ENCODE measurements at regions not wholly inside any gene's neighbourhood (a gene's known extent, or its start where the extent isn't known, plus 50 kb on each side); places are given as distances from the start of the nearest gene placed in this dataset.
"Not testable (repeated sequence)": the region's sequence is repeated elsewhere in the genome, so short reads cannot be mapped to it uniquely, and the experiment has no call there.

DNA sequence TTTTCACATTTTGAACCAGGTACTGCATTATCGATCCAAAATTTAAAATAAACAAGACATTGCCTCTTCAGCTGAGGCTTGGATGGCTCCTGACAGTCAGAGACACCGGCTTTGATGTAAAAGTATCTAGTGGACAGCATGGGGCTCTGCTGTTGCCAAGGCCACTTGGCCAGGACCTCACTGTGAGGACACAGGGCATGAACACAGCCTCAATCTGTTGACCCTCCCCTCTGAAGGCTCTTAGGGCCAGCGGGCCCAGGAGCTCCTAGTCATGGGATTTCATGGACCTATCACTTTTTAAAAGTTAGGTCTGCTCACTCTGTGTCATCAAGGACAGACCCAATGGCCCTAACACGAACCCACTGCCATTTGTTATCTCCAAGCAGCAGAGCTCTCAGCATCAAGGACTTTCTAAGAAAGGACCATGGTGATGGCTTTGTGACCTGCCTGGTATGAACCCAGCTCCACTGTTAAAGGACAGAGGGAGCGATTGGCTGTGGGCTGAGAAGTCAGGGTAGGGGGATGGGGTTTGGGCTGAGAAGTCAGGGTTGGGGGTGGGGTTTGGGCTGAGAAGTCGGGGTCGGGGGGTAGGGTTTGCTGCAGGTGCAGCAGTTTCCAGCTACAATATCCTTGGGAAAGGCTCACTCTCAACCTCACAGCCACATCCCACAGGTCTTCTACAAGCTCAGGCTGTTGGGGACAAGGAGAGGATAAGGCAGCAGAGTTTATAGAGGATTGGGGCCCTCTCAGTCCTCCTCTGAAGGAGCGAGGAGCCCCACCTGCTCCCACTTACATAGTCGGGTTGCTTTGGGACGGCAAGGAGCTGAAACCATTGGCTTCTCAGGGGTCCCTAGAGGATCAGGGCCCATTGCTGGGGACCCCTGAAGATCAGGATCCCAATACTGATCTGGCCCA is 146.8 kb downstream of the BARX1 start:
- no peak overlapping the region for H3K4me3 ChIP-seq
- H3K27me3 ChIP-seq (ENCODE audit: low read depth), result peaks cover 3% of the 10 kb centered on the region; the same call in 1 of the 2 replicates
- DNase-seq (ENCODE audit: low spot score in 2 of 2), result no peak
- no peaks in the 10 kb centered on the region for H3K36me3 ChIP-seq (replicated peaks)
- in situ Hi-C loops (cut with MboI; ENCODE audit: low sequenced_read_pairs), result no loop called here
- H3K9me3 ChIP-seq, result no peaks in the 10 kb centered on the region
- H3K4me1 ChIP-seq, result no peaks in the 10 kb centered on the region

- in situ Hi-C loops (cut with MboI; ENCODE audit: low sequenced_read_pairs), result no loop called here
- peaks cover 3% of the 10 kb centered on the region; the same call in 1 of the 2 replicates for H3K27me3 ChIP-seq (ENCODE audit: low read depth)
- no peaks in the 10 kb centered on the region for H3K36me3 ChIP-seq (replicated peaks)
- no peak for DNase-seq (ENCODE audit: low spot score in 2 of 2)
- no peaks in the 10 kb centered on the region for H3K9me3 ChIP-seq
- H3K4me3 ChIP-seq, result no peak overlapping the region
- no peaks in the 10 kb centered on the region for H3K4me1 ChIP-seq
Measured at GRCh38 chr9:93807166-93808074, 147.7 kb downstream of the BARX1 start.

DNA sequence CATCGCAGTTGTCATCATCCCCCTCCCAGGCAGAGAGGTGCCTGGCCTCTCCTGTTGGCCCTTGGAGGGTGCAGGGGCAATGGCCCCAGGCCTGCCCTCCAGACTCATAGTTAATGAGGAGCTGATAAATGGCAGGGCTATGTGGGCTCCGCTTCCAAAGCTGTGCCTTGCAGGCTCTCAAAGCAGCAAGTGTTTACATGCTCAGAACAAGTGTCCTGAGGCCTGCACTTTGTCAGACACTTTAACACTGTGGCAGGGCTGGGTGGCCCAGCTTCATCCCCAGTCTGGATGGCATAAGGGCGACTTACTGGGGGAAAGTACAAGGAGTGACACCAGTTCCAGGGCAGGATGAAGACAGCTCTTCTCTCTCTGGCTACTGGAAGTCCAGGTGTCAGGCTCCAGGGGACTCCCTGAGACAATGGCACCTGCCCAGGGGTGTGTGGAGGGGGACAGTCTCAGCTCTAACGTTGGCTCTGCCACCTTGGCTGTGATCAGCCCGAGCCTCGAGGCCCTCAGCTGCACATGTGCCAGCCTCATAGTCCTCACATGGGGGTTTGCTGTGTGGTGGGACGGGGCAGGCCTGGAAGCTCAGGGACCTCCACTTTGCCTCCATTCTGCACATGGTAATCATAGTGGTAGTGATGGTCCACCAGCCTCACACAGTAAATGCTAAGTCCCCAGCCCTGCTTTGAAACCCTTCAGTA is 153.4 kb downstream of the BARX1 start:
- H3K36me3 ChIP-seq (replicated peaks), result no peaks in the 10 kb centered on the region
- in situ Hi-C loops (cut with MboI; ENCODE audit: low sequenced_read_pairs), result no loop called here

DNA sequence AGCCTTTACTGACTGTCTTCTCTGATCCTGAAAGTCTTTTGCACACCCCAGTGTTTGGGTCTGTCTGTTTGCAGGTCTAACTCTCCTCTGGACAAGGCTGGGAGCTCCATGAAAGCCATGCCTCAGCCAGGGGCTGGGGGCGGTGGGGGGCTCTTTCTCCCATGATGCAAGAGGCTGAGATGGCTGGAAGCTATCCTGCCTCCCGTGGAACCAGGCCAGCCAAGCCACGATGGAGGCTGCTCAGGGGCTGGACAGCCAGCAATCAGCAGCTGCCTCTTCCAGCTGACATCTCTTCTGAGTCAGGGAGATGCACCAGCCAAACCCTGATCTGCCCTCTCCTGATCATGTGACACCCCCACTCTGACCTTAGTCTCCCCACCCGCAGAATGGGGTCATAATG is 154.0 kb downstream of the BARX1 start:
- no peaks in the 10 kb centered on the region for H3K4me1 ChIP-seq
- in situ Hi-C loops (cut with MboI; ENCODE audit: low sequenced_read_pairs), result no loop called here
- no peaks in the 10 kb centered on the region for H3K36me3 ChIP-seq (replicated peaks)
- no peak overlapping the region for H3K4me3 ChIP-seq
- no peaks in the 10 kb centered on the region for H3K27me3 ChIP-seq (ENCODE audit: low read depth)
- H3K9me3 ChIP-seq, result no peaks in the 10 kb centered on the region
- no peak for DNase-seq (ENCODE audit: low spot score in 2 of 2)

More for the DNA sequence above, 153.4 kb downstream of the BARX1 start:
- Histone ChIP-seq H3K27me3 (ENCODE audit: low read depth) (no peaks in the 10 kb centered on the region), H3K4me3 (no peak overlapping the region), H3K9me3 (no peaks in the 10 kb centered on the region), H3K4me1 (no peaks in the 10 kb centered on the region)
- DNase-seq (ENCODE audit: low spot score in 2 of 2), result no peak

DNA sequence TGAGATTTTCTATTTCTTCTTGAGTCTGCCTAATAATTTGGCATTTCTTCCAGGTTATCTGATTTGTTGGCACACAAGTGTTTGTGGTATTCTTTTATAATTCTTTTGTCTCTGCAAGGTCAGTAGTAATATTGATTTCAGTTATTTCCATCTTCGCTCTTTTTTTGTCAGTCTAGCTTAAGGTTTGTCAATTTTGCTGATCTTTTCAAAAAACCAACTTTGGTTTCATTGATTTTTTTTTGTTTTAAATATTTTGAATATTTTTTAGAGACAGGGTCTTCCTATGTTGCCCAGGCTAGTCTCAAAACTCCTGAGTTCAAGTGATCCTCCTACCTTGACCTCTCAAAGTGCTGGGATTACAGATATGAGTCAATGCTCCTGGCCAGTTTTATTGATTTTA is 162.8 kb downstream of the BARX1 start:
- in situ Hi-C loops (cut with MboI; ENCODE audit: low sequenced_read_pairs), result no loop called here

GRCh38 chr9:93786204-93786603 is 169.0 kb downstream of the BARX1 start:
- Histone ChIP-seq H3K27me3 (ENCODE audit: low read depth) (no peaks in the 10 kb centered on the region), H3K4me1 (no peaks in the 10 kb centered on the region), H3K9me3 (no peaks in the 10 kb centered on the region), H3K4me3 (no peak overlapping the region), H3K36me3 (replicated peaks) (no peaks in the 10 kb centered on the region)
- in situ Hi-C loops (cut with MboI; ENCODE audit: low sequenced_read_pairs), result no loop called here
- DNase-seq (ENCODE audit: low spot score in 2 of 2), result no peak

More for the DNA sequence above, 162.8 kb downstream of the BARX1 start:
- Histone ChIP-seq H3K9me3 (no peaks in the 10 kb centered on the region), H3K4me1 (no peaks in the 10 kb centered on the region; the same call in 1 of the 2 replicates), H3K4me3 (no peak overlapping the region), H3K27me3 (ENCODE audit: low read depth) (no peaks in the 10 kb centered on the region), H3K36me3 (replicated peaks) (no peaks in the 10 kb centered on the region)
- DNase-seq (ENCODE audit: low spot score in 2 of 2), result no peak

DNA sequence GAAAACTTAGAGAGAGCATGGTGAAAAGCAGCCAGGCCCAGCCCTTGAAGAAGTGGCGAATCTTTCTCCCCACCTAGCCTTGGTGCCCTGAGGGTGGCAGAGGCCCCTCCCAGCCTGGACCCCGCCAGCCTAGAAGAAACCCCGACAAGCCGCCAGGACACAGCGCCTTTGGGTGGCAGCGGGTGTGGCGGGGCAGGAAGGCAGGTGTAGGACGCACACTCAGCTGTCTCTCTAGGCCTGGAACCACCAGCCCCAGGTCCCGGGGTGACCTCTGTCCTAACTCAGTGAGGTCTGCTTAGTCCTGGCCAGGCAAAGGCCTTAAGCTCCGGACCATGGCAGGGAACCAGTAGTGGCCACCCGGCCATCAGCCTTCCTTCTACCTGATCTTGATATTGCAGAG is 178.3 kb downstream of the BARX1 start:
- in situ Hi-C loops (cut with MboI; ENCODE audit: low sequenced_read_pairs), result no loop called here
- H3K27me3 ChIP-seq (ENCODE audit: low read depth), result 0 out of 2 replicates have a peak, but pooled peaks cover 3% of the 10 kb centered on the region
- H3K36me3 ChIP-seq (replicated peaks), result no peaks in the 10 kb centered on the region
- H3K4me3 ChIP-seq, result no peak overlapping the region
- no peak for DNase-seq (ENCODE audit: low spot score in 2 of 2)
- H3K9me3 ChIP-seq, result no peaks in the 10 kb centered on the region
- no peaks in the 10 kb centered on the region for H3K4me1 ChIP-seq

GRCh38 chr9:93776256-93776655 is 178.9 kb downstream of the BARX1 start:
- Histone ChIP-seq H3K36me3 (replicated peaks) (no peaks in the 10 kb centered on the region), H3K9me3 (no peaks in the 10 kb centered on the region), H3K27me3 (ENCODE audit: low read depth) (0 out of 2 replicates have a peak, but pooled peaks cover 3% of the 10 kb centered on the region), H3K4me1 (no peaks in the 10 kb centered on the region), H3K4me3 (no peak overlapping the region)
- in situ Hi-C loops (cut with MboI; ENCODE audit: low sequenced_read_pairs), result no loop called here
- DNase-seq (ENCODE audit: low spot score in 2 of 2), result no peak

DNA sequence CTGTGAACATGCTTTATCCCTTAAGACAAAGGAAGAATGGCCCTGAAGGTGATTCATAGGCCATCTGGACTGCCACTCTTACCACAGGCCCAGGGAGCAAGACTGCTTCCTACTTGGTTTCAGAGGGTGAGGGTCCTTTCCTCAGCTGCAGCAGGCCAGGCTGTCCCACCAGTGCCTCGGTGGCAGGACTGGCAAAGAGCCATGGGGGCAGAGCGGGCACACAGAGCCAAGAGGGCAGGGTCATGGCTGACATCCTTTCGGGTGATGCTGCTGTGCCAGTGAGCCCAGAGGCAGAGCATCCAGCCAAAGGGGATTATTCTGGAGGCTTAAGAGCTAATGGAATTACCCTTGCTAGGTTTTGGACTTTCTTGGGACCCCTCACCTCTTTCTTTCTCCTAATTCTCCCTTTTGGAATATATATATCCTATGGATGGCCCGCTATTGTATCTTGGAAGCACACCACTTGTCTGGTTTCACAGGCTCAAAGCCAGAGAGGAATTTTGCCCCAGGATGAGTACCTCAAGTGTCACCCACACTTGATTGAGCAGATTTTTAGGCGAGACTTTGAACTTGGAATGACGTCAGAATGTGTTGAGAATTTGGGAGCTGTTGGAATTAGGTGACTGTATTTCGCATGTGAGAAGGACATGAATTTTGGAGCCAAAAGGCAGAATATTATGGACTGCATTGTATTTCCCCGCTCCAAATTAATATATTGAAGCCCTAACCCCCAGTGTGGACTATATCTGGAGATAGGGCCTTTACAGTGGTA is 180.6 kb downstream of the BARX1 start:
- Histone ChIP-seq H3K36me3 (replicated peaks) (no peaks in the 10 kb centered on the region), H3K9me3 (no peaks in the 10 kb centered on the region), H3K27me3 (ENCODE audit: low read depth) (no peaks in the 10 kb centered on the region), H3K4me1 (no peaks in the 10 kb centered on the region), H3K4me3 (no peak overlapping the region)
- DNase-seq (ENCODE audit: low spot score in 2 of 2), result no peak
- in situ Hi-C loops (cut with MboI; ENCODE audit: low sequenced_read_pairs), result no loop called here

- Histone ChIP-seq H3K9me3 (no peaks in the 10 kb centered on the region), H3K27me3 (ENCODE audit: low read depth) (no peaks in the 10 kb centered on the region), H3K4me3 (no peak overlapping the region), H3K4me1 (no peaks in the 10 kb centered on the region), H3K36me3 (replicated peaks) (no peaks in the 10 kb centered on the region)
- DNase-seq (ENCODE audit: low spot score in 2 of 2), result no peak
- in situ Hi-C loops (cut with MboI; ENCODE audit: low sequenced_read_pairs), result no loop called here
Measured at GRCh38 chr9:93771276-93771675, 183.9 kb downstream of the BARX1 start.

DNA sequence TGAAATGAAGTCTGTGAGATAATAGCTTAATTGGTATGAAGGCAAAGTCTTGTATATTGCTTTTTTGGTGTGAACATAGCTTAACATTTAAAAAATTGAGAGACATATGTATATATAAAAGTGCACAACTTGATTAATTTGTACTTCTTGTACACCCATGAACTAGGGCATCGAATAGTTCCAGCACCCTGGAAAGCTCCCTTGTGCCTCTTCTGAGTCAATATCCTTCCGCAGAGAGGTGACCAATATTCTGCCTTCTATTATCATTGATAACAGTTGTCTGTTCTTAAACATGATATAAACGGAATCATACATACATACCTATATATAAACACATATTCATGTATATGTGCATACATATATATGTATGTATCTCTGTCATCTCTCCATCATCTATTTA is 185.4 kb downstream of the PHF2 start:
- in situ Hi-C loops (cut with MboI; ENCODE audit: low sequenced_read_pairs), result no loop called here
- H3K4me1 ChIP-seq, result no peaks in the 10 kb centered on the region
- H3K9me3 ChIP-seq, result no peaks in the 10 kb centered on the region
- no peaks in the 10 kb centered on the region for H3K36me3 ChIP-seq (replicated peaks)
- H3K4me3 ChIP-seq, result no peak overlapping the region
- no peaks in the 10 kb centered on the region for H3K27me3 ChIP-seq (ENCODE audit: low read depth)
- no peak for DNase-seq (ENCODE audit: low spot score in 2 of 2)

DNA sequence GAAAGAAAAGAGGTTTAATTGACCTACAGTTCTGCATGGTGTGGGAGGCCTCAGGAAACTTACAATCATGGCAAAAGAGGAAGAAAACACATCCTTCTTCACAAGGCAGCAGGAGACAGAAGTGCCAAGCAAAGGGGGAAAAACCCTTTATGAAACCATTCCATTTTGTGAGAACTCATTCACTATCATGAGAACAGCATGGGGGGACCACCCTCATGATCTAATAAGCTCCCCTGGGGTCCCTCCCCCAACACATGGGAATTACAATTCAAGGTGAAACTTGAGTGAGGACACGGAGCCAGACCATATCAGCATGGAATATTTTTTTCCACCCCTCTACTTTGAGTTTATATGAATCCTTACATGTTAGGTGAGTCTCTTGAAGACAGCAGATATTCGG is 173.7 kb downstream of the PHF2 start:
- in situ Hi-C loops (cut with MboI; ENCODE audit: low sequenced_read_pairs), result no loop called here
- no peaks in the 10 kb centered on the region for H3K36me3 ChIP-seq (replicated peaks)
- DNase-seq (ENCODE audit: low spot score in 2 of 2), result no peak
- H3K4me1 ChIP-seq, result no peaks in the 10 kb centered on the region
- H3K27me3 ChIP-seq (ENCODE audit: low read depth), result no peaks in the 10 kb centered on the region
- peaks cover 3% of the 10 kb centered on the region; the same call in 1 of the 2 replicates for H3K9me3 ChIP-seq
- no peak overlapping the region for H3K4me3 ChIP-seq

- in situ Hi-C loops (cut with MboI; ENCODE audit: low sequenced_read_pairs); H3K4me1 ChIP-seq; H3K27me3 ChIP-seq (ENCODE audit: low read depth); H3K4me3 ChIP-seq; H3K36me3 ChIP-seq (replicated peaks); DNase-seq (ENCODE audit: low spot score in 2 of 2); H3K9me3 ChIP-seq: not testable (repeated sequence)
Measured at GRCh38 chr9:93748827-93749226, 172.4 kb downstream of the PHF2 start.

Measured in HAP-1 (cell line).